NCI-H1694 (cell line): ENCODE measurements at regions not wholly inside any gene's neighbourhood (a gene's known extent, or its start where the extent isn't known, plus 50 kb on each side); places are given as distances from the start of the nearest gene placed in this dataset.

Experiments
- DNase-seq: peaks from one replicate; lab custom pipeline; 2025; lab: John Stamatoyannopoulos, UW

DNA sequence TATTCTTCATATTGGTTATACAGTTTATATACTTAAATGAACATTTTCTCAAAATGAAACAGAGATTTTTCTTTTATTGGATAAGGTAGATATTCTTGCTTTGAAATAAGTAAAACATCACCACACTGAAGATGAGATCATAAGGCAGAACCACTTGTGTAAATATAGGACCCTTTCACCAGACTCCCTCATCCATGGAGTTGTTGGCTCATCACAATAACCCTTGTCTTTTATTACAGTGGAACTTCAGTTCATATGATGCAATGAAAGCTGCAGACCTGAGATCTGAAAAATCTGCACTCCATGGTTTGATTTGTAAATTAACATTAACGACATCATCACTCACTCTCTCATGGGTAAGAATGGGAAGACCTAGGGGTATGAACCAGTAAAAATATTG lies 51.9 kb upstream of the DBX2 start:
- no peak for DNase-seq

DNA sequence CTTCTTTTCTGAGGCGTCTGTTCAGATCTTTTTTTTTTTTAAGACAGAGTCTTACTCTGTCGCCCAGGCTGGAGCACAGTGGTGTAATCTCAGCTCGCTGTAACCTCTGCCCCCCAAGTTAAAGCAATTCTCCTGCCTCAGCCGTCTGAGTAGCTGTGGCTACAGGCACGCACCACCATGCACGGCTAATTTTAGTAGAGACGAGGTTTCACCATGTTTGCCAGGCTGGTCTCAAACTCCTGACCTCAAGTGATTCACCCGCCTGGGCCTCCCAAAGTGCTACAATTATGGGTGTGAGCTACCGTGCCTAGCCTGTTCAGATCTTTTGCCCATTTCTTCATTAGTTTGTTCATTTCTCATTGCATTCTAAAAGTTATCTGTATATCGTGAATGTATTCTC lies 55.1 kb upstream of the DBX2 start:
- DNase-seq: no peak

DNA sequence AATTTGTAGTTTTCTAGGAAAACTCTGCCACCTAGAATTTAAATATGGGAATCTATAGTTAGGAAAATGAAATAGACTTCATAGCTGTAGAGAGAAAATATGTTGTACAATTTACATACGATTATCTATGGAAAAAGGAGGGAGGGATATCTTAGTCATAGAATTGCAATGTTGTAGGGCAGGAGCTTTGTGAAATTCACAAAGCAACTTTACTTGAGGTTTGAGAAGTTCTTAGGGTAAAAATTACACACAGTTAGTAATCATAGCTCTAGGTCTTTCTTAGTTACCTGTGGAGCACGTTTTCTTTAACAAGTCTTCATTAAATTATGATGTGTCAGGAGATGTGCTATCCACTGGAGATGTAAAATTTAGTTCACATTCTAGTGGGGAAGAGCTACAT lies 61.4 kb upstream of the DBX2 start:
- no peak for DNase-seq

- no peak for DNase-seq
Observed at GRCh38 chr12:45121224-45121623, 70.3 kb upstream of the DBX2 start.

GRCh38 chr12:45122768-45123380 lies 72.0 kb upstream of the DBX2 start:
- DNase-seq: peak; percentile 14

- DNase-seq: no peak
Observed at GRCh38 chr12:45124485-45125155, 73.7 kb upstream of the DBX2 start.

- no peak for DNase-seq
Observed at GRCh38 chr12:45125997-45126396, 75.1 kb upstream of the DBX2 start.

DNA sequence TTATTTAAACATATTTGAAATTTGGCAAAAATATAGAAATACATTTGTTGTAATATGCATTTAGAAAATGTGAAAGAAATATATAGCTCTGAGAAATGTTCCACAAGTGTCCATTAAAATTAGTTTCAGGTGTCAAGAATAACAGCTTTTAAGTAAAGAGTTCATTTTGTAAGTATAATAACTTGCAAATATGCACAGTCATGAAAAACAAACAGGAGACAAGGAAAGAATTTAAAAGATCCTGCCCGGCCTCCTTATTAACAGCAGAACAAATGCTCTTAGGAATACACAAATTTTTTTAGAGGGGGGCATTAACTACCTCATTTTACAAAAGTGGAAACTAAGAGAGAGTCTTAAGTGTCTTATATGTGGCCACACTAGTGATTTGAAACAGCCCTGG lies 77.7 kb upstream of the DBX2 start:
- no peak for DNase-seq

DNA sequence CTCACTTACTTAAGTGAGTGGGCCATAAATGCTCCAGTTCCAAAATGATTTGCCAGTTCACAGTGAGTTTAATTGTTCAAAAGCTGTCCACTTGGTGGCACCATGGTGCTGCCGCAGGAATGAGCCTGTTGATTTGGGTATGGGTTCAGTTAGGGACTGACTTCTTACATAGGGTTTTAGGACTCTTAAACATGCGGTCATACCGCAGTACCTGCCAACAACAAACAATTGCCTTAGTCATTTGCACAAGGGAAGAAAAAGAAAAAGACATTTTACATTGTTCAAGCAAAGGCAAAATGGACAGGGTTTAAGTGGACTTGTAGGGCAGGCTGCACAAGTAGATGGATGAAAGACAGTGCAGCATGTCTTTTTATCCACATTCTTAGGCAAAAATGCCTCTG lies 80.0 kb upstream of the DBX2 start:
- peak; percentile 46 for DNase-seq

DNA sequence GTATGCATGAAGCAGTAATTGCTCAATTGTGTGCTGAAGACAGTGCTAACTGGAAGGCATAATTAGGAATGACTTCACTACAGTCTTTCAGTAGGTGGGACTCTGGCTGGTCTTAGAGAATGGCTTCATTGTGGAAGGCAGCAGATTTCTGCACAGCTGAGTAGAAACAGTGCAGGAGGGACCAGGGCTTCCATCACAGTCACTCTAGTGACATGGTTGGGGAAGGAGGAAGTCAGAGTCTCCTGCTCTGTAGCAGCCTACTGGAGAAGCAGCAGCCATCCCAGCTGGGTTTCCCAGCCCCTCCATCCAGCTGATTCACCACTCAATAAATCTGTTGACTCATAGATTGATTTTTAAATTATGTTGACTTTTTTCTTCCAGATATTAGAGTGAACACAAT lies 80.6 kb upstream of the DBX2 start:
- DNase-seq: no peak

DNA sequence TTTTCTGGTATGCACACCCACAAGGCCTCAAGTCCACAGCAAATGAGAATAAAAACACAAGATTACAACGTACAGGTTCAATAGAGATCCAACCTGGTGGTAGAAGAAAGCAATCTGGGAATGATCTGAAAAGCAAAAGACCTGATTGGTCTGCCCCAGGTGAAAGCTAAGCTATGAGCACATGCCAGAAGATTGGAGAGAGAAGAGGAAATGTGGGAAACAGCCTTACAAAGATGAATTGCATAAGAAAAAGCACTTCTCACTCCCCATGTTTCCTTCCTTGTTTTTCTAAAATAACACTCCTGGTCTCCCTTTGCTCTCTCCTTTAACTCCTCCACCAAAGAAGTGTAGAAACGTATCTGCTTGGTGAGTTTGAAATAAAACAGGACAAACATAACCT lies 77.3 kb upstream of the ANO6 start:
- no peak for DNase-seq

DNA sequence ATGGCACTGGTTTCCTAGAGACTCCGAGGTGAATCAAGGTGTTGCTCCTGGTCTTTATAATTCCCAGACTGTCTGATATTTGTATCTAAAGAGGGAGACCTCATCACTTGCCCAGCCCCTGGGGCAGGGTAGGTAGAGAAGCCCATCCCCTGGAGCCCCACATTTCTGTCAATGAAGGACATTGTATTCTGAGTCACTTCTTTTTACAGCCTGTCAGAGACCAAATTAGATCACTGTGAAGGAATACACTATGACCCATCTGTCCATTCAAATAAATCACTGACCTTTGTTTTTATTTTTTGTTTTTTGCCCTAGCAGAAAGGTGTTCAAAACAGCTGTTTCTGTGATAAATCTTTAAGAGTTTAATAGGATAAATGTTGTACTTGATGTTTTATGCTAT lies 67.9 kb upstream of the ANO6 start:
- DNase-seq: no peak

- DNase-seq: no peak
Observed at GRCh38 chr12:45148619-45149018, 67.3 kb upstream of the ANO6 start.

DNA sequence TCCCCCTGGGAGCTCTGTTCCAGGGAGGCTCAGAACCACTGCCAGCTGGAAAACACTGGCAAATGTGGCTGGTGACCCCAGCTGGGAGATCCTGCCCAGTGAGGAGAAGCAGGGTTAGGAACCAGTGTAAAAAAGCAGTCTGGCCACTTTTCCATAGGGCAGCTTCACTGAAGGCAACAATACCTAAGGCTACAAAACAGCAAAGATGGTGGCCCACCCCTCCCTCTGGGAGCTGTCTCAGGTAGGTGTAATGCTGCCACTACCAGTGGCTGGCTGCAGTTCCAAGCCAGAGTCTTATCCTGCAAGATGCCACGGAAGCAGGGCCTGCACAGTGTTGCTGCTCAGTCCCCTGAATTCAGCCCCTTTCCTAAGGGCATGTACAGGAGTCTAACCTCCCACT lies 50.6 kb upstream of the ANO6 start:
- no peak for DNase-seq

DNA sequence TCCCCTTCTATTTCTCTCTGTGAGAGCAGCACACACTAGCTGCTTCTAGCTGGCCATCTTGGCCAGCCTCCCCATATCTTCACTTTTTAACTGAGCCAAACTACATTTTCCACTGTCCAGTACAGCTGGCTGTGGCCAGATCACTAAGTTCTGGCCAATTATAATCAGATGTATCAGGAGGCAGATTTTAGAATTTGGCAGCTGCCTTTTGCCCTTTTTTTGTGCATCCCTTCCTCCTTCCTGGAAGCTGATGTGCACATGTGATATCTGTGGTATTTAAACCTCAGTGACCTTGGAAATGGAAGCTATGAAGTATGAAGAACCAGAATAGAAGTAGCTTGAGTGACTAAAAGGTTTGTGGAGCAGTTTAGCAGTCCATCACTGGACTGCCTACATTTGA lies 49.8 kb upstream of the ANO6 start:
- DNase-seq: no peak
